Panc1 (cell line): ENCODE measurements at regions not wholly inside any gene's neighbourhood (a gene's known extent, or its start where the extent isn't known, plus 50 kb on each side); places are given as distances from the start of the nearest gene placed in this dataset.

Experiments used
- ATAC-seq: fragments of 200-7000 bp; cut with Tn5 transposase; 2 replicates; pipeline ENCODE4 v1.9.1; 2020; ENCODE audit warnings: mild to moderate bottlenecking, moderate library complexity
- BruUV-seq: library from RNA; stranded (reverse); fragments of 400-500 nt; replicated peaks from 2 replicates; lab custom pipeline; 2021; lab: Mats Ljungman, UMichigan
- CTCF ChIA-PET: fragments of 300-600 bp; sonication (Branson Sonifier 250); formaldehyde crosslinking; loops from one replicate; lab custom pipeline; 2022; ENCODE audit warnings: antibody characterized with exemption; lab: Charles Lee
- POLR2A ChIA-PET: fragments of 300-600 bp; sonication (Branson Sonifier 250); formaldehyde crosslinking; loops from one replicate; lab custom pipeline; 2022; ENCODE audit warnings: antibody characterized with exemption; lab: Charles Lee
- DNase-seq: peaks from one replicate; pipeline ENCODE4 v3.0.0-alpha.2; 2010; ENCODE audit warnings: low read depth, low spot score
- H3K27ac ChIP-seq: 2 replicates; pipeline ENCODE4 v1.5.1; 2011; ENCODE audit warnings: mild to moderate bottlenecking, low read length, inconsistent platforms
- H3K27me3 ChIP-seq: fragments of 200-500 bp; sonication (Bioruptor generic); 2 replicates; pipeline ENCODE4 v1.6.0; 2014; ENCODE audit warnings: low read length, inconsistent platforms; ENCODE audit not compliant: control insufficient read depth, insufficient read depth
- H3K36me3 ChIP-seq: fragments of 200-500 bp; sonication (Bioruptor generic); 2 replicates; pipeline ENCODE4 v1.5.1; 2014; ENCODE audit warnings: inconsistent platforms, mild to moderate bottlenecking, low read length, moderate library complexity; ENCODE audit not compliant: control insufficient read depth, insufficient read depth
- H3K4me1 ChIP-seq: 2 replicates; pipeline ENCODE4 v1.5.1; 2011; ENCODE audit warnings: inconsistent platforms, mild to moderate bottlenecking, low read length, moderate library complexity; ENCODE audit not compliant: control insufficient read depth, insufficient read depth
- H3K4me3 ChIP-seq, 2 experiments: 2 replicates each; pipeline ENCODE4 v1.5.1; 2011 to 2012; ENCODE audit warnings: low read depth in 2 of 2, low read length in 2 of 2, mild to moderate bottlenecking in 2 of 2, inconsistent platforms in 1 of 2, moderate library complexity in 1 of 2
- H3K9me3 ChIP-seq: fragments of 200-500 bp; sonication (Bioruptor generic); 2 replicates; pipeline ENCODE4 v1.5.1; 2014; ENCODE audit warnings: low read depth, mild to moderate bottlenecking, inconsistent platforms, low read length, moderate library complexity; ENCODE audit not compliant: control insufficient read depth, insufficient read depth
- CTCF ChIP-seq: fragments of 450-650 bp; IDR thresholded peaks from 2 replicates; pipeline ENCODE4 v1.5.1; 2017; ENCODE audit warnings: mild to moderate bottlenecking
- POLR2AphosphoS5 ChIP-seq: IDR thresholded peaks from 2 replicates; pipeline ENCODE4 v1.6.1; 2012; ENCODE audit warnings: mild to moderate bottlenecking, low read depth, low read length, moderate library complexity
- REST ChIP-seq, 2 experiments: IDR thresholded peaks; 2 replicates each; pipeline ENCODE4 v1.6.1; 2011 to 2012; ENCODE audit warnings: low read depth in 2 of 2, control low read depth in 1 of 2, low read length in 1 of 2, mild to moderate bottlenecking in 1 of 2, moderate library complexity in 1 of 2; ENCODE audit not compliant: insufficient read depth in 1 of 2
- SIN3A ChIP-seq: IDR thresholded peaks from 2 replicates; pipeline ENCODE4 v1.6.1; 2012; ENCODE audit warnings: low read depth, mild to moderate bottlenecking, low read length, moderate library complexity, borderline replicate concordance; ENCODE audit not compliant: insufficient read depth
- TCF7L2 ChIP-seq: IDR thresholded peaks from 2 replicates; pipeline ENCODE4 v1.6.1; 2011; ENCODE audit warnings: mild to moderate bottlenecking, low read depth, low read length, inconsistent platforms
- in situ Hi-C: cut with HindIII; loops from 2 replicates; pipeline ENCODE4 v1.10.0; 2016; ENCODE audit warnings: low sequenced_read_pairs, low pct_unique_long_range_greater_than_20kb
- intact Hi-C: fragments of 100-400 bp; cut with micrococcal nuclease; formaldehyde crosslinking; loops from one replicate; pipeline ENCODE4 v1.10.0; 2022; ENCODE audit not compliant: unreplicated experiment

- Histone ChIP-seq H3K4me1 (no peaks in the 10 kb centered on the region), H3K9me3 (no peaks in the 10 kb centered on the region; the same call in 1 of the 2 replicates), H3K4me3 (no peak overlapping the region), H3K27ac (no peak overlapping the region), H3K27me3 (no peaks in the 10 kb centered on the region), H3K36me3 (no peaks in the 10 kb centered on the region)
- DNase-seq, result no peak
- in situ Hi-C loops (no loop called here), intact Hi-C loops (no loop called here)
- CTCF ChIA-PET, result no interaction called here
- no TSS peak for BruUV-seq
- ATAC-seq, result no peak
- TF ChIP-seq POLR2AphosphoS5, result no peak
- no peak for TF ChIP-seq REST (IDR thresholded peaks at IDR 0.05; ENCODE audit: insufficient read depth in 1 of 2, low read depth in 2 of 2, low read length in 1 of 2)
- TF ChIP-seq CTCF, result no peak
- no peak for TF ChIP-seq SIN3A
- no peak for TF ChIP-seq TCF7L2
- POLR2A ChIA-PET, result no interaction called here
These were observed 603.0 kb downstream of the UQCRFS1 start for GRCh38 chr19:28609944-28610343.

GRCh38 chr19:28609091-28609755 is 603.7 kb downstream of the UQCRFS1 start:
- TF ChIP-seq TCF7L2 (no peak), REST (IDR thresholded peaks at IDR 0.05; ENCODE audit: insufficient read depth in 1 of 2, low read depth in 2 of 2, low read length in 1 of 2) (no peak), CTCF (no peak), SIN3A (no peak)
- no TSS peak for BruUV-seq
- no peak for DNase-seq
- in situ Hi-C loops (no loop called here), intact Hi-C loops (no loop called here)
- Histone ChIP-seq H3K27ac (no peak overlapping the region), H3K27me3 (no peaks in the 10 kb centered on the region), H3K36me3 (no peaks in the 10 kb centered on the region), H3K9me3 (no peaks in the 10 kb centered on the region), H3K4me3 (no peak overlapping the region), H3K4me1 (no peaks in the 10 kb centered on the region)
- POLR2A ChIA-PET, result no interaction called here
- CTCF ChIA-PET, result no interaction called here
- no peak for ATAC-seq
